ENCODE measurements at regions not wholly inside any gene's neighbourhood (a gene's known extent, or its start where the extent isn't known, plus 50 kb on each side); places are given as distances from the start of the nearest gene placed in this dataset.

DNA sequence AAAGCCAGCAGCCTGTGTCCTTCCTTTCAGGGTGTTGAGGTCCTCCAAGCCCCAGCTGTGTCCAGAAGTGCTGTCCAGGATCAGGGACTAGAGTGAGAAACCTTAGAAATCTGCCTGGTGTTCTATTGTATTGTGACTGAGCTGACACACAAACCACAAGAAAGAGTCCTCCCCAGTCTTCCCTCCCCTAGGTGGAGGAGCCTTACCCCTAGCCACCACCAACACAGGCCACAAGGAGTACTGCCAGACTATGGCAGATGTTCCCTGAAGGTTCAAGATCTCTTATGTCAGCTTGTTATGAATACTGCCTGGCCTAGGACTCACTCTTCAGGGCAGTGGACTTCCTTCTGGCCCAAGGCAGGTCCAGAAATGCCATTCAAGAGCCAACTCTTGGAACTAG is 514.1 kb upstream of the PITX2 start:
- no peaks in the 10 kb centered on the region for H3K9me3 ChIP-seq
- H3K27ac ChIP-seq = no peak overlapping the region
- H3K4me2 ChIP-seq = no peak overlapping the region
- ChIA-PET CTCF (no interaction called here), POLR2A (no interaction called here)
- FAIRE-seq = no peak
- no peak for ATAC-seq
- TF ChIP-seq JUNB (IDR thresholded peaks at IDR 0.05) = no peak
- TF ChIP-seq, protein P1, sequence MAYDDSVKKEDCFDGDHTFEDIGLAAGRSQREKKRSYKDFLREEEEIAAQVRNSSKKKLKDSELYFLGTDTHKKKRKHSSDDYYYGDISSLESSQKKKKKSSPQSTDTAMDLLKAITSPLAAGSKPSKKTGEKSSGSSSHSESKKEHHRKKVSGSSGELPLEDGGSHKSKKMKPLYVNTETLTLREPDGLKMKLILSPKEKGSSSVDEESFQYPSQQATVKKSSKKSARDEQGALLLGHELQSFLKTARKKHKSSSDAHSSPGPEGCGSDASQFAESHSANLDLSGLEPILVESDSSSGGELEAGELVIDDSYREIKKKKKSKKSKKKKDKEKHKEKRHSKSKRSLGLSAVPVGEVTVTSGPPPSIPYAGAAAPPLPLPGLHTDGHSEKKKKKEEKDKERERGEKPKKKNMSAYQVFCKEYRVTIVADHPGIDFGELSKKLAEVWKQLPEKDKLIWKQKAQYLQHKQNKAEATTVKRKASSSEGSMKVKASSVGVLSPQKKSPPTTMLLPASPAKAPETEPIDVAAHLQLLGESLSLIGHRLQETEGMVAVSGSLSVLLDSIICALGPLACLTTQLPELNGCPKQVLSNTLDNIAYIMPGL (CRISPR knock-in tag; IDR thresholded peaks at IDR 0.05; ENCODE audit: borderline replicate concordance) = no peak
- TF ChIP-seq TFCP2L1 (CRISPR knock-in tag; IDR thresholded peaks at IDR 0.05) = no peak
- no peak for TF ChIP-seq CHD4 (IDR thresholded peaks at IDR 0.05; ENCODE audit: borderline replicate concordance)
- TF ChIP-seq JUN (IDR thresholded peaks at IDR 0.05) = no peak
- TF ChIP-seq, protein P2, sequence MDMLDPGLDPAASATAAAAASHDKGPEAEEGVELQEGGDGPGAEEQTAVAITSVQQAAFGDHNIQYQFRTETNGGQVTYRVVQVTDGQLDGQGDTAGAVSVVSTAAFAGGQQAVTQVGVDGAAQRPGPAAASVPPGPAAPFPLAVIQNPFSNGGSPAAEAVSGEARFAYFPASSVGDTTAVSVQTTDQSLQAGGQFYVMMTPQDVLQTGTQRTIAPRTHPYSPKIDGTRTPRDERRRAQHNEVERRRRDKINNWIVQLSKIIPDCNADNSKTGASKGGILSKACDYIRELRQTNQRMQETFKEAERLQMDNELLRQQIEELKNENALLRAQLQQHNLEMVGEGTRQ (IDR thresholded peaks at IDR 0.05) = no peak
- no peak for TF ChIP-seq EP300 (IDR thresholded peaks at IDR 0.05)
- TF ChIP-seq CBX8 (IDR thresholded peaks at IDR 0.05) = no peak
- no peak for TF ChIP-seq POLR2A (IDR thresholded peaks at IDR 0.05; ENCODE audit: low read length)
- TF ChIP-seq ZFP36 (IDR thresholded peaks at IDR 0.05; ENCODE audit: borderline replicate concordance, partially characterized antibody) = no peak
- TF ChIP-seq, protein P3, sequence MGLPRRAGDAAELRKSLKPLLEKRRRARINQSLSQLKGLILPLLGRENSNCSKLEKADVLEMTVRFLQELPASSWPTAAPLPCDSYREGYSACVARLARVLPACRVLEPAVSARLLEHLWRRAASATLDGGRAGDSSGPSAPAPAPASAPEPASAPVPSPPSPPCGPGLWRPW (IDR thresholded peaks at IDR 0.05) = no peak
- TF ChIP-seq FOSL2 (IDR thresholded peaks at IDR 0.05) = no peak
- no peak for TF ChIP-seq FOSL2 (CRISPR knock-in tag; IDR thresholded peaks at IDR 0.05)
- TF ChIP-seq, protein P4, sequence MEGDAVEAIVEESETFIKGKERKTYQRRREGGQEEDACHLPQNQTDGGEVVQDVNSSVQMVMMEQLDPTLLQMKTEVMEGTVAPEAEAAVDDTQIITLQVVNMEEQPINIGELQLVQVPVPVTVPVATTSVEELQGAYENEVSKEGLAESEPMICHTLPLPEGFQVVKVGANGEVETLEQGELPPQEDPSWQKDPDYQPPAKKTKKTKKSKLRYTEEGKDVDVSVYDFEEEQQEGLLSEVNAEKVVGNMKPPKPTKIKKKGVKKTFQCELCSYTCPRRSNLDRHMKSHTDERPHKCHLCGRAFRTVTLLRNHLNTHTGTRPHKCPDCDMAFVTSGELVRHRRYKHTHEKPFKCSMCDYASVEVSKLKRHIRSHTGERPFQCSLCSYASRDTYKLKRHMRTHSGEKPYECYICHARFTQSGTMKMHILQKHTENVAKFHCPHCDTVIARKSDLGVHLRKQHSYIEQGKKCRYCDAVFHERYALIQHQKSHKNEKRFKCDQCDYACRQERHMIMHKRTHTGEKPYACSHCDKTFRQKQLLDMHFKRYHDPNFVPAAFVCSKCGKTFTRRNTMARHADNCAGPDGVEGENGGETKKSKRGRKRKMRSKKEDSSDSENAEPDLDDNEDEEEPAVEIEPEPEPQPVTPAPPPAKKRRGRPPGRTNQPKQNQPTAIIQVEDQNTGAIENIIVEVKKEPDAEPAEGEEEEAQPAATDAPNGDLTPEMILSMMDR (IDR thresholded peaks at IDR 0.05) = no peak
- TF ChIP-seq, protein P5, sequence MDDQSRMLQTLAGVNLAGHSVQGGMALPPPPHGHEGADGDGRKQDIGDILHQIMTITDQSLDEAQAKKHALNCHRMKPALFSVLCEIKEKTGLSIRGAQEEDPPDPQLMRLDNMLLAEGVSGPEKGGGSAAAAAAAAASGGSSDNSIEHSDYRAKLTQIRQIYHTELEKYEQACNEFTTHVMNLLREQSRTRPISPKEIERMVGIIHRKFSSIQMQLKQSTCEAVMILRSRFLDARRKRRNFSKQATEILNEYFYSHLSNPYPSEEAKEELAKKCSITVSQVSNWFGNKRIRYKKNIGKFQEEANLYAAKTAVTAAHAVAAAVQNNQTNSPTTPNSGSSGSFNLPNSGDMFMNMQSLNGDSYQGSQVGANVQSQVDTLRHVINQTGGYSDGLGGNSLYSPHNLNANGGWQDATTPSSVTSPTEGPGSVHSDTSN (IDR thresholded peaks at IDR 0.05) = no peak
- no peak for DNase-seq (ENCODE audit: low read depth in 1 of 2, low spot score in 1 of 2)
- no peak overlapping the region for H3K4me3 ChIP-seq
- H3K4me1 ChIP-seq = no peaks in the 10 kb centered on the region

DNA sequence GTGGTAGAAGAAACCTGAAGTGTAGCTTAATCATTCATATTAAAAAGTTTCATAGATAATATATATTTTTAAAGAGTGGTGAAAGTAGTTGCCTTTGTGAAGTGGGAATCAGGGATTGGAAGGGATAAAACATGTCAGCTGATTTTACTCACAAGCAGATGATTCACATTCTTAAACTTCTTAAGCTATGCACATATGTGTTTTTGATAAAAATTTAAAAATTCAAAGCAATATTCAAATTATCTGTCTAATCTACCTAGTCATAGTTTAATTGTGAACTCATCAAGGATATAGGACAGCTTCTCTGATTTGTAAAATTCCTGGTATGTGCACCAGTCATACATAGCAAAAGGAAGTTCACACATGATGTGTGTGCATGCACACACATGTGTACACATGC is 520.6 kb upstream of the PITX2 start:
- ChIA-PET CTCF (no interaction called here), POLR2A (no interaction called here)
- Histone ChIP-seq H3K27ac (no peak overlapping the region), H3K9me3 (no peaks in the 10 kb centered on the region), H3K4me3 (no peak overlapping the region), H3K4me1 (no peaks in the 10 kb centered on the region), H3K4me2 (no peak overlapping the region)
- TF ChIP-seq HOXA7 (CRISPR knock-in tag; IDR thresholded peaks at IDR 0.05) (no peak), HEYL (CRISPR knock-in tag; IDR thresholded peaks at IDR 0.05) (no peak), NR3C1 (IDR thresholded peaks at IDR 0.05) (no peak), BHLHE40 (IDR thresholded peaks at IDR 0.05; ENCODE audit: low read depth, low read length) (no peak), MAZ (IDR thresholded peaks at IDR 0.05; ENCODE audit: borderline replicate concordance, low read depth, low read length) (no peak), RNF2 (IDR thresholded peaks at IDR 0.05; ENCODE audit: borderline replicate concordance, low read depth) (no peak), TFCP2L1 (CRISPR knock-in tag; IDR thresholded peaks at IDR 0.05) (no peak), GATA3 (IDR thresholded peaks at IDR 0.05; ENCODE audit: borderline replicate concordance) (no peak), ZC3H11A (IDR thresholded peaks at IDR 0.05) (no peak), HOXB13 (CRISPR knock-in tag; IDR thresholded peaks at IDR 0.05; ENCODE audit: low read depth) (no peak), SMC3 (IDR thresholded peaks at IDR 0.05) (no peak), NPAS2 (CRISPR knock-in tag; IDR thresholded peaks at IDR 0.05; ENCODE audit: borderline replicate concordance) (no peak), KDM5A (IDR thresholded peaks at IDR 0.05) (no peak), NFE2L2 (conservative IDR thresholded peaks at IDR 0.05; ENCODE audit: low read length) (no peak), RFX5 (IDR thresholded peaks at IDR 0.05) (no peak)
- TF ChIP-seq, protein P3 (IDR thresholded peaks at IDR 0.05) = no peak
- TF ChIP-seq, protein P6, sequence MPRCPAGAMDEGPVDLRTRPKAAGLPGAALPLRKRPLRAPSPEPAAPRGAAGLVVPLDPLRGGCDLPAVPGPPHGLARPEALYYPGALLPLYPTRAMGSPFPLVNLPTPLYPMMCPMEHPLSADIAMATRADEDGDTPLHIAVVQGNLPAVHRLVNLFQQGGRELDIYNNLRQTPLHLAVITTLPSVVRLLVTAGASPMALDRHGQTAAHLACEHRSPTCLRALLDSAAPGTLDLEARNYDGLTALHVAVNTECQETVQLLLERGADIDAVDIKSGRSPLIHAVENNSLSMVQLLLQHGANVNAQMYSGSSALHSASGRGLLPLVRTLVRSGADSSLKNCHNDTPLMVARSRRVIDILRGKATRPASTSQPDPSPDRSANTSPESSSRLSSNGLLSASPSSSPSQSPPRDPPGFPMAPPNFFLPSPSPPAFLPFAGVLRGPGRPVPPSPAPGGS (IDR thresholded peaks at IDR 0.05) = no peak
- TF ChIP-seq, protein P4 (IDR thresholded peaks at IDR 0.05) = no peak
- TF ChIP-seq, protein P7, sequence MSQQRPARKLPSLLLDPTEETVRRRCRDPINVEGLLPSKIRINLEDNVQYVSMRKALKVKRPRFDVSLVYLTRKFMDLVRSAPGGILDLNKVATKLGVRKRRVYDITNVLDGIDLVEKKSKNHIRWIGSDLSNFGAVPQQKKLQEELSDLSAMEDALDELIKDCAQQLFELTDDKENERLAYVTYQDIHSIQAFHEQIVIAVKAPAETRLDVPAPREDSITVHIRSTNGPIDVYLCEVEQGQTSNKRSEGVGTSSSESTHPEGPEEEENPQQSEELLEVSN (IDR thresholded peaks at IDR 0.05; ENCODE audit: borderline replicate concordance, low read depth) = no peak
- ATAC-seq = no peak
- FAIRE-seq = no peak
- DNase-seq (ENCODE audit: low read depth in 1 of 2, low spot score in 1 of 2) = no peak
